AG10803 (cell line): ENCODE measurements at regions not wholly inside any gene's neighbourhood (a gene's known extent, or its start where the extent isn't known, plus 50 kb on each side); places are given as distances from the start of the nearest gene placed in this dataset.

ENCODE experiments used
- DNase-seq: peaks from one replicate; pipeline ENCODE4 v3.0.0; 2010; ENCODE audit warnings: low read depth
- H3K4me3 ChIP-seq: 2 replicates; pipeline ENCODE4 v1.5.1; 2011; ENCODE audit warnings: mild to moderate bottlenecking, low read length, control low read depth
- TF ChIP-seq, protein P1 (sequence below): conservative IDR thresholded peaks from 2 replicates; pipeline ENCODE4 v1.5.1; 2011; ENCODE audit warnings: mild to moderate bottlenecking, low read length, control low read depth, inconsistent platforms

DNA sequence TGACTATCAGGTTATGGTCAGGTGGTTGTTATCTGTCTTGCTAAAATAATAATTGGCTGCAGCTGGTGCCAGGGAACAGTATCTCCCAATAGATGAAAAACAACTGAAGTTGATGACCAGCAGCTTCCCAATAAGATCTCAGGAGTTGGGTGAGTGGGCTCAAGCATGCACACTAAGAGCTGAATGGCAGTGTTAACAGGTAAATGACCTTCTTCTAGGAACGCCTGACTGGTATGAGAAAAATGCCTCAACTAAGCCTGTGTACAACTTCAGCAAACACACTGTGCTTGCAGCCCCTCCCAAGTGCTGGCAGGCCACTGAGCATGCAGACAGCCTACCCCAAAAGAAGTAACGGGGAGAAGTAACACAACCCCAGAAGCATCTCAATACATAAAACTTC is 636.9 kb downstream of the ACTR3B start:
- no peak overlapping the region for H3K4me3 ChIP-seq
- DNase-seq: no peak
- TF ChIP-seq, protein P1, sequence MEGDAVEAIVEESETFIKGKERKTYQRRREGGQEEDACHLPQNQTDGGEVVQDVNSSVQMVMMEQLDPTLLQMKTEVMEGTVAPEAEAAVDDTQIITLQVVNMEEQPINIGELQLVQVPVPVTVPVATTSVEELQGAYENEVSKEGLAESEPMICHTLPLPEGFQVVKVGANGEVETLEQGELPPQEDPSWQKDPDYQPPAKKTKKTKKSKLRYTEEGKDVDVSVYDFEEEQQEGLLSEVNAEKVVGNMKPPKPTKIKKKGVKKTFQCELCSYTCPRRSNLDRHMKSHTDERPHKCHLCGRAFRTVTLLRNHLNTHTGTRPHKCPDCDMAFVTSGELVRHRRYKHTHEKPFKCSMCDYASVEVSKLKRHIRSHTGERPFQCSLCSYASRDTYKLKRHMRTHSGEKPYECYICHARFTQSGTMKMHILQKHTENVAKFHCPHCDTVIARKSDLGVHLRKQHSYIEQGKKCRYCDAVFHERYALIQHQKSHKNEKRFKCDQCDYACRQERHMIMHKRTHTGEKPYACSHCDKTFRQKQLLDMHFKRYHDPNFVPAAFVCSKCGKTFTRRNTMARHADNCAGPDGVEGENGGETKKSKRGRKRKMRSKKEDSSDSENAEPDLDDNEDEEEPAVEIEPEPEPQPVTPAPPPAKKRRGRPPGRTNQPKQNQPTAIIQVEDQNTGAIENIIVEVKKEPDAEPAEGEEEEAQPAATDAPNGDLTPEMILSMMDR: no peak

DNA sequence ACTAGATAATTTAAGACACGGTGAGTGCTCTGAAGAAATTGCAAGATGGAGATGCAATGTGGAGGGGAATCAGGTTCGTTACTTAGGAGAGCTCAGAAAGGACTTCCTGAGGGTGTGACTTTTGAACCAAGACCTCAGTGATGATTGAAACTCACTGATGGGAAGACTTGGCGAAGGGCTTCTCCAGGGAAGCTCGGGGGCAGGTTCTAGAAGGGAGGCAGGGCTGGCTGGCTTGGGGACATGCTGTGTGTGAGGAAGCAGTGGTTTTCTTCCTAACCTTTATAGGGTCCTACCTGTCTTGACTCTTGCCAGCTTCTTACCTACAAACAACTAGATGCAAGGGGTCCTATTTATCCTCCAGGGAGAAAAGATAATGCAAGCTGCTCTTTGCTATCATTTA is 637.9 kb downstream of the ACTR3B start:
- DNase-seq: no peak
- no peak overlapping the region for H3K4me3 ChIP-seq
- TF ChIP-seq, protein P1: no peak

DNA sequence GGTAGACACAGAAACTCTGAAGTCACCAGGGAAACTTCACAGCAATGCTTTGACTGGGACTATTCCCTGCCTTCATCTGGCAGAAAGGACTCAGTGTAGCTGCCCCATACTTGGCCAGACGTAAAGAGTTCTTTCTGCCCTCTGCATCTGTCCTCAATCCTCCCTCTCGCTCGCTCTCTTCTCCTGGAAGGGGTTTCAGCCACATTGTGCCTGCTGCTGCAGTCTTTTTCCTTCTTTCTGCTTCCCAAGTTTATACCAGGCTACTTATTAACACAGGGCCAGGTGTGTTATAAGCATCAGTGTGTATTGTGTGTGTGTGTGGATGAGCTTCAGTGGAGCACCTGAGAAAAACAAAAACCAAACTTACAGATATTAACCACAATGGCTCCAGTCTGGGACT is 638.4 kb downstream of the ACTR3B start:
- H3K4me3 ChIP-seq: no peak overlapping the region
- TF ChIP-seq, protein P1: no peak
- no peak for DNase-seq

DNA sequence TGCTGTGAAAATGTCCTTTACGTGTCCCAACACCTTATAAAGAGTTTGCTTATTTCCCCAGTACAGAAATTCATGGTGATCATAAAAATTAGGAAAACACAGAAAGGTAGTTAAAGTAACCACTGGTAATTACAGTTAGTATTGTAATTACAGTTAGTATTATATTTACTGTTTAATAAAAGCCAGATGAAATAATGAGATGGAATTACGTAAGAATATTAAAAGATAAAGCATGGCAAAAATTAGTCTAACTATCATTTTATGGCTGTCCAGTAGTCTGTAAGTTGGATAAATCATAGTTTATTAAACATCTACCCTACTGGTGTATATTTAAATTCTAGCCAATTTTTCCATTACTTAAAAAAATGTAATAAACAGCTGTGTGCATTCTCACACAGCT is 638.8 kb downstream of the ACTR3B start:
- DNase-seq: no peak
- TF ChIP-seq, protein P1: no peak
- no peak overlapping the region for H3K4me3 ChIP-seq

DNA sequence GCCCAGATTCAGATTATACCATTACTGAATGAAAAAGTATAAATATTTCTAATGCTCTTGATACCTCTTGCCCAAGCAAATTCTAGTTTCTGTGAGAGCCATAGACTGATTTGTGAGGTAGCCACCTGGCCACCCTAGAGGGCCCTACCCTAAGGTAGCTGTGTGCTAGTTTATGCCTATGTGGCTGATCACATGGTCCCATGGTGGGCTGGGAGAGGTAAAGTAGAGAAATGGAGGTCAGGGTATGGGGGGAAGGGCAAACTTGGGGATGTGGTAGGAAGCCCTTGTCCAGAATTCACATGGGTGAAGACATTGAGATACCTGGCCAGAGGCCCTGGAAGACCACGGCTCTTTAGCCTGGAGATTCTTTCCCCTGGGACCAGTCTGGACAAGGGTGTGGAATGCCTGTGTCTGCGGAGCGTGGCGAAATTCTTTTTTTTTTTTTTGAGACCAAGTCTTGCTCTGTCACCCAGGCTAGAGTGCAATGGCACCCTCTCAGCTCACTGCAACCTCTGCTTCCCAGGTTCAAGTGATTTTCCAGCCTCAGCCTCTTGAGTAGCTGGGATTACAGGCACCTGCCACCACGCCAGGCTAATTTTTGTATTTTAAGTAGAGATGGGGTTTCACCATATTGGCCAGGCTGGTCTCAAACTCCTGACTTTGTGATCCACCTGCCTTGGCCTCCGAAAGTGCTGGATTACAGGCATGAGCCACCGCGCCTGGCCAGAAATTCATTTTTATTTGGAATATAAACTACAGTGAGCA is 639.4 kb downstream of the ACTR3B start:
- TF ChIP-seq, protein P1: no peak
- no peak for DNase-seq
- no peak overlapping the region for H3K4me3 ChIP-seq

DNA sequence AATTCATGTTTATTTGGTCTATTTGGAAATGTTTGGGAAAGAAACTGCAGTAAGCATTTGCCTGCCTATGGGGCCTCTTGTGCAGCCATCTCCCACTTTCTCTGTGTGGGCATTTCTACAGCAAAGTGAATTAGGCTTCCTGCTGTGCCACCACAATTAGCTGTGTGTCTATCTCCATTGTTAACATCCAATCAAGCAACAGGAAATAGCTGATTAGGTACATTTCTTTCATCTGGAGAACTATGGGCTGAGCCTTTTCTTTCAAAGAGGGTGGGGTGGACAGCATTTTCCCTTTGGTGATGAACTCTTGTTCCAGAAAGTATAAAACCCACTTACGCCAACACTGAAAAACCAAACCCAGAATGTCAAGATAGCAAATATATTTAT is 640.0 kb downstream of the ACTR3B start:
- H3K4me3 ChIP-seq: no peak overlapping the region
- no peak for DNase-seq
- TF ChIP-seq, protein P1: no peak
